ENCODE measurements at regions not wholly inside any gene's neighbourhood (a gene's known extent, or its start where the extent isn't known, plus 50 kb on each side); places are given as distances from the start of the nearest gene placed in this dataset.

- no peaks in the 10 kb centered on the region for H3K27me3 ChIP-seq (ENCODE audit: control insufficient read depth in 3 of 3, insufficient read depth in 3 of 3, low read length in 3 of 3)
- no peaks in the 10 kb centered on the region for H3K4me1 ChIP-seq (ENCODE audit: control insufficient read depth in 3 of 3, insufficient read depth in 3 of 3, low read length in 3 of 3)
- no peak overlapping the region for H3K27ac ChIP-seq (ENCODE audit: low read depth, low read length)
- H3K9ac ChIP-seq (ENCODE audit: low read depth in 1 of 3, low read length in 3 of 3), result no peak overlapping the region
- no peak overlapping the region for H3K4me3 ChIP-seq (ENCODE audit: low read length in 3 of 3)
- H3K9me3 ChIP-seq (ENCODE audit: control insufficient read depth in 3 of 3, low read length in 3 of 3), result no peaks in the 10 kb centered on the region
- H3K36me3 ChIP-seq (ENCODE audit: control insufficient read depth in 3 of 3, insufficient read depth in 3 of 3, low read length in 3 of 3), result no peaks in the 10 kb centered on the region
These were observed 358.4 kb upstream of the LMCD1 start for GRCh38 chr3:8143186-8143585.

GRCh38 chr3:8145661-8146060 is 356.0 kb upstream of the LMCD1 start:
- no peaks in the 10 kb centered on the region for H3K36me3 ChIP-seq (ENCODE audit: control insufficient read depth in 3 of 3, insufficient read depth in 3 of 3, low read length in 3 of 3)
- H3K9me3 ChIP-seq (ENCODE audit: control insufficient read depth in 3 of 3, low read length in 3 of 3), result no peaks in the 10 kb centered on the region
- no peak overlapping the region for H3K9ac ChIP-seq (ENCODE audit: low read depth in 1 of 3, low read length in 3 of 3)
- no peak overlapping the region for H3K4me3 ChIP-seq (ENCODE audit: low read length in 3 of 3)
- no peak overlapping the region for H3K27ac ChIP-seq (ENCODE audit: low read depth, low read length)
- no peaks in the 10 kb centered on the region for H3K4me1 ChIP-seq (ENCODE audit: control insufficient read depth in 3 of 3, insufficient read depth in 3 of 3, low read length in 3 of 3)
- H3K27me3 ChIP-seq (ENCODE audit: control insufficient read depth in 3 of 3, insufficient read depth in 3 of 3, low read length in 3 of 3), result no peaks in the 10 kb centered on the region

- H3K27me3 ChIP-seq (ENCODE audit: control insufficient read depth in 3 of 3, insufficient read depth in 3 of 3, low read length in 3 of 3), result no peaks in the 10 kb centered on the region
- H3K9me3 ChIP-seq (ENCODE audit: control insufficient read depth in 3 of 3, low read length in 3 of 3), result no peaks in the 10 kb centered on the region
- H3K4me1 ChIP-seq (ENCODE audit: control insufficient read depth in 3 of 3, insufficient read depth in 3 of 3, low read length in 3 of 3), result no peaks in the 10 kb centered on the region
- H3K4me3 ChIP-seq (ENCODE audit: low read length in 3 of 3), result no peak overlapping the region
- H3K27ac ChIP-seq (ENCODE audit: low read depth, low read length), result no peak overlapping the region
- H3K9ac ChIP-seq (ENCODE audit: low read depth in 1 of 3, low read length in 3 of 3), result no peak overlapping the region
- no peaks in the 10 kb centered on the region for H3K36me3 ChIP-seq (ENCODE audit: control insufficient read depth in 3 of 3, insufficient read depth in 3 of 3, low read length in 3 of 3)
These were observed 353.9 kb upstream of the LMCD1 start for GRCh38 chr3:8147711-8148110.

- H3K9ac ChIP-seq (ENCODE audit: low read depth in 1 of 3, low read length in 3 of 3), result no peak overlapping the region
These were observed 348.7 kb upstream of the LMCD1 start for GRCh38 chr3:8152821-8153418.

GRCh38 chr3:8153800-8154199 is 347.8 kb upstream of the LMCD1 start:
- Histone ChIP-seq H3K4me1 (ENCODE audit: control insufficient read depth in 3 of 3, insufficient read depth in 3 of 3, low read length in 3 of 3) (no peaks in the 10 kb centered on the region), H3K9me3 (ENCODE audit: control insufficient read depth in 3 of 3, low read length in 3 of 3) (no peaks in the 10 kb centered on the region), H3K9ac (ENCODE audit: low read depth in 1 of 3, low read length in 3 of 3) (no peak overlapping the region), H3K27me3 (ENCODE audit: control insufficient read depth in 3 of 3, insufficient read depth in 3 of 3, low read length in 3 of 3) (no peaks in the 10 kb centered on the region), H3K4me3 (ENCODE audit: low read length in 3 of 3) (no peak overlapping the region), H3K36me3 (ENCODE audit: control insufficient read depth in 3 of 3, insufficient read depth in 3 of 3, low read length in 3 of 3) (no peaks in the 10 kb centered on the region), H3K27ac (ENCODE audit: low read depth, low read length) (no peak overlapping the region)

More at GRCh38 chr3:8152821-8153418, 348.7 kb upstream of the LMCD1 start:
- no peak overlapping the region for H3K4me3 ChIP-seq (ENCODE audit: low read length in 3 of 3)
- H3K27me3 ChIP-seq (ENCODE audit: control insufficient read depth in 3 of 3, insufficient read depth in 3 of 3, low read length in 3 of 3), result no peaks in the 10 kb centered on the region
- no peaks in the 10 kb centered on the region for H3K36me3 ChIP-seq (ENCODE audit: control insufficient read depth in 3 of 3, insufficient read depth in 3 of 3, low read length in 3 of 3)
- no peak overlapping the region for H3K27ac ChIP-seq (ENCODE audit: low read depth, low read length)
- H3K4me1 ChIP-seq (ENCODE audit: control insufficient read depth in 3 of 3, insufficient read depth in 3 of 3, low read length in 3 of 3), result no peaks in the 10 kb centered on the region
- H3K9me3 ChIP-seq (ENCODE audit: control insufficient read depth in 3 of 3, low read length in 3 of 3), result no peaks in the 10 kb centered on the region

GRCh38 chr3:8154617-8155016 is 347.0 kb upstream of the LMCD1 start:
- Histone ChIP-seq H3K4me1 (ENCODE audit: control insufficient read depth in 3 of 3, insufficient read depth in 3 of 3, low read length in 3 of 3) (no peaks in the 10 kb centered on the region), H3K27ac (ENCODE audit: low read depth, low read length) (no peak overlapping the region), H3K27me3 (ENCODE audit: control insufficient read depth in 3 of 3, insufficient read depth in 3 of 3, low read length in 3 of 3) (no peaks in the 10 kb centered on the region), H3K4me3 (ENCODE audit: low read length in 3 of 3) (no peak overlapping the region), H3K9me3 (ENCODE audit: control insufficient read depth in 3 of 3, low read length in 3 of 3) (no peaks in the 10 kb centered on the region), H3K9ac (ENCODE audit: low read depth in 1 of 3, low read length in 3 of 3) (no peak overlapping the region), H3K36me3 (ENCODE audit: control insufficient read depth in 3 of 3, insufficient read depth in 3 of 3, low read length in 3 of 3) (no peaks in the 10 kb centered on the region)

GRCh38 chr3:8156138-8156537 is 345.5 kb upstream of the LMCD1 start:
- H3K9ac ChIP-seq (ENCODE audit: low read depth in 1 of 3, low read length in 3 of 3), result no peak overlapping the region
- no peaks in the 10 kb centered on the region for H3K36me3 ChIP-seq (ENCODE audit: control insufficient read depth in 3 of 3, insufficient read depth in 3 of 3, low read length in 3 of 3)
- no peak overlapping the region for H3K27ac ChIP-seq (ENCODE audit: low read depth, low read length)
- H3K9me3 ChIP-seq (ENCODE audit: control insufficient read depth in 3 of 3, low read length in 3 of 3), result no peaks in the 10 kb centered on the region
- H3K27me3 ChIP-seq (ENCODE audit: control insufficient read depth in 3 of 3, insufficient read depth in 3 of 3, low read length in 3 of 3), result no peaks in the 10 kb centered on the region
- no peak overlapping the region for H3K4me3 ChIP-seq (ENCODE audit: low read length in 3 of 3)
- no peaks in the 10 kb centered on the region for H3K4me1 ChIP-seq (ENCODE audit: control insufficient read depth in 3 of 3, insufficient read depth in 3 of 3, low read length in 3 of 3)

- no peak overlapping the region for H3K9ac ChIP-seq (ENCODE audit: low read depth in 1 of 3, low read length in 3 of 3)
- no peaks in the 10 kb centered on the region for H3K36me3 ChIP-seq (ENCODE audit: control insufficient read depth in 3 of 3, insufficient read depth in 3 of 3, low read length in 3 of 3)
- H3K4me3 ChIP-seq (ENCODE audit: low read length in 3 of 3), result no peak overlapping the region
- H3K4me1 ChIP-seq (ENCODE audit: control insufficient read depth in 3 of 3, insufficient read depth in 3 of 3, low read length in 3 of 3), result no peaks in the 10 kb centered on the region
- no peaks in the 10 kb centered on the region for H3K9me3 ChIP-seq (ENCODE audit: control insufficient read depth in 3 of 3, low read length in 3 of 3)
- no peak overlapping the region for H3K27ac ChIP-seq (ENCODE audit: low read depth, low read length)
- H3K27me3 ChIP-seq (ENCODE audit: control insufficient read depth in 3 of 3, insufficient read depth in 3 of 3, low read length in 3 of 3), result no peaks in the 10 kb centered on the region
These were observed 344.8 kb upstream of the LMCD1 start for GRCh38 chr3:8156831-8157230.

- Histone ChIP-seq H3K27me3 (ENCODE audit: control insufficient read depth in 3 of 3, insufficient read depth in 3 of 3, low read length in 3 of 3) (no peaks in the 10 kb centered on the region), H3K4me1 (ENCODE audit: control insufficient read depth in 3 of 3, insufficient read depth in 3 of 3, low read length in 3 of 3) (no peaks in the 10 kb centered on the region), H3K9me3 (ENCODE audit: control insufficient read depth in 3 of 3, low read length in 3 of 3) (no peaks in the 10 kb centered on the region), H3K36me3 (ENCODE audit: control insufficient read depth in 3 of 3, insufficient read depth in 3 of 3, low read length in 3 of 3) (no peaks in the 10 kb centered on the region), H3K4me3 (ENCODE audit: low read length in 3 of 3) (no peak overlapping the region), H3K27ac (ENCODE audit: low read depth, low read length) (no peak overlapping the region), H3K9ac (ENCODE audit: low read depth in 1 of 3, low read length in 3 of 3) (no peak overlapping the region)
These were observed 344.0 kb upstream of the LMCD1 start for GRCh38 chr3:8157640-8158039.

GRCh38 chr3:8164145-8164544 is 337.5 kb upstream of the LMCD1 start:
- H3K9me3 ChIP-seq (ENCODE audit: control insufficient read depth in 3 of 3, low read length in 3 of 3), result no peaks in the 10 kb centered on the region
- H3K27me3 ChIP-seq (ENCODE audit: control insufficient read depth in 3 of 3, insufficient read depth in 3 of 3, low read length in 3 of 3), result no peaks in the 10 kb centered on the region
- H3K36me3 ChIP-seq (ENCODE audit: control insufficient read depth in 3 of 3, insufficient read depth in 3 of 3, low read length in 3 of 3), result no peaks in the 10 kb centered on the region
- H3K4me3 ChIP-seq (ENCODE audit: low read length in 3 of 3), result no peak overlapping the region
- H3K27ac ChIP-seq (ENCODE audit: low read depth, low read length), result no peak overlapping the region
- no peak overlapping the region for H3K9ac ChIP-seq (ENCODE audit: low read depth in 1 of 3, low read length in 3 of 3)
- H3K4me1 ChIP-seq (ENCODE audit: control insufficient read depth in 3 of 3, insufficient read depth in 3 of 3, low read length in 3 of 3), result no peaks in the 10 kb centered on the region

GRCh38 chr3:8166014-8166413 is 335.6 kb upstream of the LMCD1 start:
- H3K4me3 ChIP-seq (ENCODE audit: low read length in 3 of 3), result no peak overlapping the region
- no peak overlapping the region for H3K27ac ChIP-seq (ENCODE audit: low read depth, low read length)
- no peaks in the 10 kb centered on the region for H3K36me3 ChIP-seq (ENCODE audit: control insufficient read depth in 3 of 3, insufficient read depth in 3 of 3, low read length in 3 of 3)
- H3K9me3 ChIP-seq (ENCODE audit: control insufficient read depth in 3 of 3, low read length in 3 of 3), result no peaks in the 10 kb centered on the region
- no peaks in the 10 kb centered on the region for H3K4me1 ChIP-seq (ENCODE audit: control insufficient read depth in 3 of 3, insufficient read depth in 3 of 3, low read length in 3 of 3)
- H3K27me3 ChIP-seq (ENCODE audit: control insufficient read depth in 3 of 3, insufficient read depth in 3 of 3, low read length in 3 of 3), result no peaks in the 10 kb centered on the region
- H3K9ac ChIP-seq (ENCODE audit: low read depth in 1 of 3, low read length in 3 of 3), result no peak overlapping the region
